GM21423 (cell line): ENCODE measurements at regions not wholly inside any gene's neighbourhood (a gene's known extent, or its start where the extent isn't known, plus 50 kb on each side); places are given as distances from the start of the nearest gene placed in this dataset.

ENCODE experiments used
- ATAC-seq: cut with Tn5 transposase; IDR thresholded peaks from one replicate; pipeline ENCODE4 v1.9.1; 2021; ENCODE audit warnings: mild to moderate bottlenecking, moderate library complexity; ENCODE audit not compliant: unreplicated experiment

DNA sequence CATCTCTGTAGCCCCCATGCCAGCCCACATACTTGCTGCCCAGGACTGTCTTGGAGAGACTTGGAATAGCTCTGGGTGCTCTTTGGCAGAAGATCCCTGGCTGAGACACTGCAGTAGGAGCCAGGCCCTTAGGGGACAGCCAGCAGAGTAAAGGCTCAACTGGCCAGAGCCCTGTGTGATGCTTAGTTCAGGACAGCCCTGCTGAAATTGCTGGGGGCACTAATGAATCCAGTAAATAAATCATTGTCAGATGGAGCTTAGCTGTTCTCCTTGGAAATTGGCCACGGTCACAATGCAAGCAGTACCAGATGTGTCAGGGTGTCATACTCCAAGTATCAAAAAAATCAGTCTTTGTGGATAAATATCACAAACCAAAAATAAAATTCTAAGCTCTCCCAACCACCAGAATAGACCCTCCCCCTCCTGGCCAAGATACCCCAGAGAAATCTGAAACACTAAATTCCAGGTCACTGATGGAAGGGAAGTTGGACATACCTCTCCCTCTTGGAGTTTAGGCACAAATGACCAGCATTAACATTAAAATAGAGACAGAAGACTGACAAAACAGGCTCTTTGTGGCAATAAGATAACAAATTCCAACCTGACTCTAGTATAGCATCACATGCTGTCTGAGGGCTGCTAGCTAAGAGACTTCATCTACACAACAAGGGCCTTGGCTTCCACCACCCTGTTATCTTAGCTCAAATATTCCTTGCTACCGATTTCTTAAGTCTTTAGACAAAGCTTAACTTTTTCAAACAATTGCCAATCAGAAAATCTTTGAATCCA, 83.2 kb upstream of the DNAH14 start:
- no peak for ATAC-seq

DNA sequence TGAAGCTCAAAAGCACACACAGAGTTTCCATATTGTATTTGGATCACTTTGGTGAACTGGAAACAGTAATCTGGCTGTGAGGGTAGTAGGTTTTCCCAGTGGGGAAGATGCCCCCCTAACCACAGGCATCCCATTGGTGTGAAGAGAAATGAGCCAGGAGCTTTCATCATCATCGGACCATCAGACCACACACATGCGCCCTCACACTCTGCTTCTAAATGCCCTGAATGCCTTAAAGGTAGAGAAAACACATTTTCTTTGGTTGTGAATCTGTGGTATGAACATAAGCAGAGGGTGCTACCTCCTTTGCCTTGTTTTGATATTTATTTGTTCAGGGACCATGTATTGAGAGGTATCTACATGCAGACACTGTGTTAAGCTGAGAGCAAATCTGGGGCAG, 79.0 kb upstream of the DNAH14 start:
- ATAC-seq = no peak

DNA sequence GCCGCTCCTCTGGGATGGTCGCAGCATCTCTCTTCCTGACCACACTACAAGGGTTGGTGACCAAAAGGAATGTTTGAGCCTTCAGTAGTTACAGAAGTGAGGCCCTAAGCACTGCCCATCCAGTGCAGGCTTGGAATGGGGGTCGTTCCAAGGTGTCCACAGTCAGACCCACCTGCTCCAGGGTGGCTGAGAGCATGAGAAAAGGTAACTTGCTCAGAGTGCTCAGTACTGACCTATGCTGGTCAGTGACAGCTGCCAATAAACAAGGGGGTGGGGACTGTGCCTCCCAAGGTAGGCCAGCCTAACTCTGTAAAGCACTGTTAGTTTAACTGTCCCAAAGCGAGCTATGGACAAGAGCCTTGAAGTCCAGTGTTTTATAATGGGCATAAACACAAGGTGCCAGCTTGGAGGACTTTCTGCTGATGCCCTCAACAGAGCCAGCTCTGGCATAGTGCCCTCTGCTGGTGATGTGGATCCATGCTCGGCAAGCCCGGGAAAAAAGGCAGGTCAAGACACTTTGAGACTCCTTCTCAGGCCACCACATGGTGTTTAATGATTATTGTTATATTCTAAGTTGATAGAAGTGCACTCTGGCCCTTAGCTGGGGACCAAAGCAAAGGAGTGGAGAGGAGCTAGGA, 78.1 kb upstream of the DNAH14 start:
- ATAC-seq = peak; percentile 58

DNA sequence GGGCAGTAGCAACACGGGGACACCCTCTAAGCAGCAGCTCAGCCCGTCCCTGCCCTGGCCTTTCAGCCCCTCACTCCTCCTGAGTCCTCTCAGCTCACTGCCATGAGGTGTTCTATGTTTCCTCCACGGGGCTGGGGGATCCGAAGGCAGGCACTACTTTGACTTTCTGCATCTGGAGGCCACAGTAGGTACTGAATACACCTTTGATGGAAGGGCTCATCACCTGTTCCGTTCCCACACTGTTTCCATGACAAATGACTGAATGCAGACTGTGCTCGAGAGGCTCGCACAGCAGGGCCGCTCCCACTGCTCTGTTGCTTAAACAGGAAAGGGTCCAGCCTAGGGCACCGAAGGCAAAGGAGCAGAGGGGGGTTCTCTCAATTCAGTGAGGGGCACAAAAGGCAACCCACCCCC, 77.6 kb upstream of the DNAH14 start:
- peak; percentile 20 for ATAC-seq

DNA sequence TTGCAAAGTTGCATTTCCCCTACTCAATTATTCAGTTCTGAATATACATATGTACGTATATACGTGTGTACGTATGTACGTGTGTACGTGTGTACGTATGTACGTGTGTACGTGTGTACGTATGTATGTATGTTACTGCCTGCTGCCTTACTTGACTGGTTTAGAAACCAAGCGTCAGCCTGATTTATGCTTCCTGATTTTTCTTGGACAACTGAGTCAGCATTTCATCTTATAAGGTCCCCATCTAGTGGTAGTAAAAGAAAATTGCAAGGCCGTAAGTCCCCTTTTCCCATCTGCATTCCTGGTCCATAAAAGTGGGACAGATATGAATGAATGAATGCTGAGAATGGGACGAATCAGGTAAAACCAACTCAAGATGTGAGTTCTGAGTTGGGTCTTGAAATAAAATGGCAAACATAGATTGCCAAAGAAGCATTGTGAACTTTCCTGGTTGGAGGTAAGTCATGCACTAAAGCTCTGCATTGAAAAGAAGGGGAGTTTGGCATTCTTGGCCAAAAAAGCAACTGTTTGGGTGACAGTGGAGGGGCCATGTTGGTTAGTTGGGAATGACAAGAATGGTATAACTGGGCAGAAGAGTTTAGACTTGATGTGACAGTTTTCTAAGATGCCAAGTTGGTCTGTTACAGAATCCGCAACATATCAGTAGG, 76.4 kb upstream of the DNAH14 start:
- no peak for ATAC-seq

DNA sequence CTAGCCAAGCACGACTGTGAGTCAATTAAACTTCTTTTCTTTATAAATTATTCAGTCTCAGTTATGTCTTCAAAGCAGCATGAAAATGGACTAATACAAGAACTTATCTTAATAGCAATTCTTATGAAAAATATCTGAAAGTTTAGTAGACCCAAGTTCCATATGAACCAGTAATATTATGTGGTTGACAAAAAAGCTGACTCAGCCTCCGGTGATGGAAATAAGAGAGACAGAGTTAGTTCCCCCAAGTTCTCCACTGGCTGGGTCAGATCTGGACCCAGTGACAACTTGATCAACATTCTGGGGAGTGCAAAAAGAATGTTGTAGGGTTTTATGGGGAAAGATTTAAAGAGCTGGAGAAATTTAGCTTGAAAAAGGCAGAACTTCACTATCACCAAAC, 72.5 kb upstream of the DNAH14 start:
- no peak for ATAC-seq

DNA sequence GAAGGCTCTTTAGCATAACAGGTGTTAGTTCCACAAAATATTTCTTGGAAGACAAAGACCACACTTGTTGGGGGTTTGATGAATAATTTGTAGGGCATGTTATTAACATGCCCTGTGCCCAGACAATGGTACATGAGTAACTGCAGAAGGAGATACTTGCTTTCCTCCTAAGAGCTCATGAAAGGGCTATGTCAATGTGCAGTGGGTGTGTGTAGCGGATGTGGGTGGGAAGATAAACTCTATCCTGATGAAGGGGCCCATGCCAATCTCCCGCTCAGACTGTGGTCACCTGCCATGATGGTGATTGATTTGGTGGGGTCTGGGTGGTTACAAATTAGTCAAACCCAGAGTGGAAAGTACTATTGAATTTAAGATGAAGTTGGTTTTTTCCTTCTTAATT, 69.8 kb upstream of the DNAH14 start:
- ATAC-seq = no peak

DNA sequence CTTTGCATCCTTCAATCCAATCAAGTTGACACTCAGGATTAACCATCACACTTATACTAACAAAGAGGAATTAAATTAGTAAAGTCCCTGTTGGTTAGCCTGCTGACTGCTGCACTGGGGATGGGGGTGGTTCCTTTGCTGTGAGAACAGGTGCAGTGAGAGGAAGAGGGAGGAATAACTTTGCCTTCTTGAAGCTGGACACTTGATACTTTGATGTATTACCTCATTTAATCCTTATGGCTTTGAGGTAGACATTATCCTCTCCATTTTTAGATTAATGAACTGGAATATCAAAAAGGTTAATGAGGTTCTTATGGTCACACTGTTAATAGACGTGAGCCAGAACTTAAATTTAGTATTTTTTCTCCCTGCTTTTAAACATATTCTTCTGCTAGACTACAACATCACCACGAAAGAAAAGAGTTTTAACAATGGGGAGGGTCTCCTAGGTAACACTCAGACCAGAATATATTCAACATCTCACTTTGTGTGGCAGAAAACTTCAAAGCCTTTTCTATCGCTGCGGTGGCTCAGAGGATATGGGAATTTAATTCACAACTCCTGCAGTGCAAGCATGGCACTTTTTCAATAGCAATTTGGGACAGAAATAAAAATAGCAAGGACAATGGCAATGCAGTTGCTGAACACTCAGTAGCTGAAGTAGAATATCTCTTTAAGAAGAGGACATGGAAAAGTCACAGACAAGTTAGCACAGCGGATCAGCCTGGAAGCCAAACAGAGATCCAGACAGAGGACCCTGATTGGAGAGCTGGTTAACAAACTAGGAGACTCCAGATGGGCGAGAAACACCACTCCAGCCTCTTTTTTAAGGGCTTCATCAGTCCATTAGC, 68.8 kb upstream of the DNAH14 start:
- no peak for ATAC-seq

DNA sequence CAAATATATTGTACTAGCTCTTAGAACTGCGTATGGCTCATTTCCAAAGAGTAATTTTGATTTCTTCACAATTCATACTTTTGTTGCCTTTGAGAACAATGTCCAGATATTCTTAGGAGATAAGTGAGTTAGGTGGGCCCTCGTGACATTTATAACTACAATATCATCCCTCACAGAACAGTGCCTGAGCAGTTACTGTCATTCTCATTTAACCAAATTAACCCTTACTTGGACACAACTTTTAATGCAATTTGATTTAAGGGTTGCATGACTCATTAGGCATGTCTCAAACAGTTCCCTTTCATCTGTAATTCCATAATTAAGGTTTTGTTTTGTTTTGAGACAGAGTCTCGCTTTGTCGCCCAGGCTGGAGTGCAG, 68.1 kb upstream of the DNAH14 start:
- ATAC-seq = no peak

DNA sequence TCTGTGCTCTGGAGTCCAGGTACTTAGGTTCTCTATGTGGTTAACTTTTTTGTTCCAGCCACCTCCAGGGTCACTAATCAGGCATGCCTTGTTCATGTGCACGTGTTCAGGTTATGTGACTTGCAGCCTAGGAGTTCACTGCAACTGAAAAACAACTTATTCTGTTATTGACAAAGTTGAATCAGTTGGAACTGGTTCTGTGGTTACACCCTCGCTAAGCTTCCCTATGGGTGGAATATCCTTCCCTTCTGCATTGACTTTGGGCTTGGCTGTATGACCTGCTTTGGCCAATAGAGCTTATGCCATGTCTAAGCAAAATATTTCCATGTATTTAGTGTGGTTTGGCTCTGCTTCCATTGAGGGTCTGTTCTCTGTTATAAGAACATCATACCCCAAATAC, 66.0 kb upstream of the DNAH14 start:
- ATAC-seq = no peak

DNA sequence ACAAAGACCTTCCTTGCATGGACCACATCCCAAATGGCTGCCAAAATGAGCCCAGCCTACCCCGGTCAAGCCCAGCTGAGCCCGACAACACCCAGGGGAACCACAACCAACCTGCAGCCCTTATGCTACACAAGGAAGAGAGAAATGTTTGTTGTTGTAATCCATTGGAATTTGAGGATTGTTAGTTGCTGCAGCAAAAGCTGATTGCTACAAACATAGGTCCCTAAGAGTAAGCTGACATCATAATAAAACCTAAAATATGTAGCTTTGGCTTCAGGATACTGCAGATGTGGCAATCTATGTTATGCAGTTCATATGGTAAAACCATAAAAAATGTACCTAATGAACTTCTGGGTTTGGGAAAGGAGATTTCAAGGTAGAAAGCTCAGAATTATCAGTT, 65.5 kb upstream of the DNAH14 start:
- ATAC-seq = no peak

DNA sequence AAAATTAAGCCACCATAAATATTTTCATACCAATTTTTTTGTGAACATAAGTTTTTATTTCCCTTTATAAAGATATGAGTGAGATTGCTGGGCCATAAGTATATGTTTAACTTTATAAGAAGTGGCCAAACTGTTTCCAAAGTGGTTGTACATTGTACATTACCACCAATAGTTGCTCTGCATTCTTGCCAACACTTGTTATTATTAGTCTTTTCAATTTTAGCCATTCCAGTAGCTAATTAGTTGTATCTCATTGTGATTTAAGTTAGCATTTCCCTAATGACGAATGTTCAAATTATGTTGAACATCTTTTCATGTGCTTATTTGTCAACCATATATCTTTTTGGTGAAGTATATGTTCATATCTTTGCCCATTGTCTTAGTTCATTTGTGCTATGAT, 64.0 kb upstream of the DNAH14 start:
- ATAC-seq = no peak

DNA sequence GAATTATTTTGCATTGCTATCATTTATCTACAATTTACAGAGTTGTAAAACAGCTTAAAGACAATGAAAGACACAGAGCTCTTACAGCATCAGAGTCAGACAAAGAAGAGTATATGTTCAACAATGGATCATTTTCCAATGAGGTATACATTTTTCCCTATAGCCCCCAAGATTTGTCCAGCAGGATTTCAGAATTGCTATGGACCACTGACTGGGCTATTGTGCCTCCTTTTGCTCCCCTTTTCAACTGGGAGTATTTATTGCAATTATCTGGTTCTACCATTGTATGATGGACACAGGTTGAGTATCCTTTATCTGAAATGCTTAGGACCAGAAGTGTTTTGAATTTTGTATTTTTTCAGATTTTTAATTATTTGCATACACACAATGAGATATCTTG, 62.5 kb upstream of the DNAH14 start:
- no peak for ATAC-seq

DNA sequence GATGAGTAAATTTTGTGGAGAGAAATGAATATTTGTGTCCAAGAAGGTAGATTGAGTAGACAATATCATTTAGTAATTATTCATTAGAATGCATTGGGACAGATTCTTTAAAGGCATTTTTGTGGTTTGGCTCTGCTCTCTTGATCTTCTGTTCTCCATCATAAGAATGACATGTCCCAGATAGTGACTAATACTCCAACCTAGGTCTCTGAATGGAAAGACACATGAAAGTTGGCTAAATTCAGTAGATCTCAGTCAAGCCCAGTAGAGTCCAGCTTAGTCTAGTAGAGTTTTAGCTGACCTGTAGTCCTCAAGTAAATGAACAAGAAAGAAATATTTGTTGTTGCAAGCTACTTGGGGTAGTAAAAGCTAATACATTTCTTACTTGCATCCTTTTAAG, 61.8 kb upstream of the DNAH14 start:
- ATAC-seq = no peak

DNA sequence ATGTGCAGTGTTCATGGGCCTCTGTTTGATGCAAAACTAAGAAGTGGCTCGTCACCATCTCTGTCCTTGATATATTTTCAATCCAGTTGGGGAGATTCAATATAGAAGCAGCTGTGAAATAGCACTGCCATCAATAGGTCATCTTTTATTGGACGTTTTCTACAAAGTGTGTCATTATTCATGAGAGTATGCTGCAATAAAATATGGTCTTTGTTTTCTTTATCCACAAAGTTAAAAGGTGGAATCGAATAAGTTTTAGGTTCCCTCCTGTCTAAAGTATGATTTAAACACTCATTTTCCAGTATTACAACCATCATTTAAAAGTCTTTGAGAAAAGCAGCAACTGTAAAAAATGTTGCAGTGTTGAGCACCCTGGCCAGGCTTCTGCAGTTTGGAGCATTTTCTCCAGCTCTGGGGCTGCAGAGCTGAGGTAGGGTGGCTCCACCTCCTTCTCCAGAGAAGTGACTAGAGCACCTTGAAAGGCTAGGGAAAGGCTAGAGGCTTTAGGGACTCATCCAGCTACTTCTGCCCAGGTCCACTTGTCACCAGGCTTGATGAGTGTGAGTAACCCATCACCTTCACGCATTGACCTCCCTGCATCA, 56.5 kb upstream of the DNAH14 start:
- no peak for ATAC-seq

DNA sequence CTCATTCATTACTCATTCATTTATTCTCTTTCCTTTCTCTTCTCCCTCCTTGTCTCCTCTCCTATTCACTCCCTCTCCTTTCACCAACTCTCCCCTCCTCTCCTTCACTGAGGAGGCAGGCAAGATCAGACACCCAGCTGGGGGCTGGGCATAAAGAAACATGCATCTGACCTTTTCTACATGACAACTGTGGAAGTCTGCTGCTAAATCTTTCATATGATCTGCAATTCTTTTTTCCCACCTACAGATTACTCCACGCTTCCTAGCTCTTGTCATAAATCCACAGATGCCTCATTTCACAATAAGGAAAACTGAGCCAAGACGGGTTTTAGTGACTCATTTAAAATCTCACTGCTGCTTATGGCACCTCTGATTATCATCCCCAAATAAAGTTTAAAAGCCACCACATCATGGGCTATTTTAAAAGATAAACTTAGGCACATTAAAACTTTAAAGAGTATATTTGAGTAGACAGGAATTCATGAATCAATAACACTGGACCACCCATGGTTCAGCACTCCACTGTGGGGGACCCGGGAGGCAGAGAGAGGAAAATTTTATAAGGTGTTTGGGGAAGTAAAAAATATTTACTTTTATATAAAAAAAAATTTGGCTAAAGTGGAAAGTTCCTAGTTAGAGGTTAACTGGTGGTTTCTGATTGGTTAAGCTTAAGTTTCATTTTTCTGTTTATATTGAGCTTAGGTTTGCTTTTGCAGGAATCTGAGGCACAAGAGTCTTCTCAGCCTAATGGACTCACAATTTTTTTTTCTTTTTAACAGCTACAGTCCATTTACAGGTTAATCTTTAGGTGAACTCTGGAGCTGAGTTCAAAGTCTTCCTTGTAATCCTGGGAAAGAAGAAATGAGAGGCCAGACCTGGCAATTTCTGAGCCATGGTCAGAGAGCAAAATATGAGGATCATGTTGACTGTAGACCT, 55.8 kb upstream of the DNAH14 start:
- ATAC-seq = no peak

DNA sequence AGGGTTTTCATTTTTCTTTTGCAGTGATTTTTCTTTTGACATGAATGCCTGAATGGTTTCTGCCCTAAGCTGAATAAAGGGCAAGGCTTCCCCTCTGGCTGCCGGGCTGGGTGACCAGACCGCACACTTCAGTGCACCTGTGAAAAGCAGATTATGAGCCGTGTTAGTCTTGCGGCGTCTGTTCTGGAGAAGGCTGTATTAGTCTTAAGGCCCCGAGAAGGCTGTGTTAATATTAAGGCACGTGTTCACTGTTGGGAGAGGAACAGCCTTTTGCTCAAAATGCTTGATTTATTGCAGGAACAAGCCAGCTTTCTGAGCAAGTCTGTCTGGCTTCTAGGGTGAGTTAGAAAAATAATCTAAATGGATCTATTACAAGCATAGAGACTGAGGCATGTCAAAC, 54.7 kb upstream of the DNAH14 start:
- ATAC-seq = no peak

DNA sequence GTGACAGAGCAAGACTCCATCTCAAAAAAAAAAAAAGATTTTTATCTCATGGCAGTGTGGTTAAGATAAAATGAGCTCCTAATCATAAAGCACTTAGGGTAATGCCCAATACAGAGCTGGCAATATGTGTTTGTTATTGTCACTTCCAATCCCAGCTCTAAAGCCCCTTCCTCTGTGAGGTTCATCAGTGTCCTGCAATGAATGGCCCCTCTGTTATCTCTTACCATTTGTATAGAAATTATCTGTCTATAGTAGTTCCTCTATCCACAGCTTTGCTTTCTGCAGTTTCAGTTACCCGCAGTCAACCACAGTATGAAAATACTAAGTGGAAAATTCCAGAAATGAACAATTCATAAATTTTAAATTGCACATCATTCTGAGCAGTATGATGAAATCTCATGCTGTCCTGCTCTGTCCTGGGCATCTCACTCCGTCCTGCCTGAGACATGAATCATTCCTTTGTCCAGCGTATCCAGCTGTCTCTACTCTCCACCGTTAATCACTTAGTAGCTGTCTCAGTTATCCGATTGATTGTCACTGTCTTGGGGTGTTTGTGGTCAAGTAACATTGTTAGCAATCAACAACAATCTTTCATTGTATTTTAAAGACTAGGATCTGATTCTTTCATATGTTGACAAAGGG, 50.2 kb upstream of the DNAH14 start:
- no peak for ATAC-seq
